ENCODE measurements at regions not wholly inside any gene's neighbourhood (a gene's known extent, or its start where the extent isn't known, plus 50 kb on each side); places are given as distances from the start of the nearest gene placed in this dataset.

DNA sequence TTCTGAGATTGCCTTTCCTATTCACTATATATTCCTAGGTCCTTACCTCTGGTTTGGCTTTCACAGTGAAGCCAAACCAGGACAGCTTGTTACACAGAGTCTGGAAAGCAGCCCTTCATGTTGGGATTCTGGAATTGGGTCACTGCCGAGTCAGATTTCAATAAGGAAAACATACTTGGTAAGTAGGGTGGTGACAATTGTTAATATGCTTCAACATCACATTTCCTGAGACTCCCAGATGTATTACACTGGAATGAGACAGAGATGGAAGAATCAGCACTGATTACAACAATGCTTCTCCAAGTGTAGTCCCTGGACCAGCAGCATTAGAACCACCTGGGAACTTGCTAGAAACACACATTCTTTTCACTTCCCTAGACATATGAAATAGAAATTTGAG is 268.9 kb upstream of the SEMA3C start:
- TF ChIP-seq, protein P1, sequence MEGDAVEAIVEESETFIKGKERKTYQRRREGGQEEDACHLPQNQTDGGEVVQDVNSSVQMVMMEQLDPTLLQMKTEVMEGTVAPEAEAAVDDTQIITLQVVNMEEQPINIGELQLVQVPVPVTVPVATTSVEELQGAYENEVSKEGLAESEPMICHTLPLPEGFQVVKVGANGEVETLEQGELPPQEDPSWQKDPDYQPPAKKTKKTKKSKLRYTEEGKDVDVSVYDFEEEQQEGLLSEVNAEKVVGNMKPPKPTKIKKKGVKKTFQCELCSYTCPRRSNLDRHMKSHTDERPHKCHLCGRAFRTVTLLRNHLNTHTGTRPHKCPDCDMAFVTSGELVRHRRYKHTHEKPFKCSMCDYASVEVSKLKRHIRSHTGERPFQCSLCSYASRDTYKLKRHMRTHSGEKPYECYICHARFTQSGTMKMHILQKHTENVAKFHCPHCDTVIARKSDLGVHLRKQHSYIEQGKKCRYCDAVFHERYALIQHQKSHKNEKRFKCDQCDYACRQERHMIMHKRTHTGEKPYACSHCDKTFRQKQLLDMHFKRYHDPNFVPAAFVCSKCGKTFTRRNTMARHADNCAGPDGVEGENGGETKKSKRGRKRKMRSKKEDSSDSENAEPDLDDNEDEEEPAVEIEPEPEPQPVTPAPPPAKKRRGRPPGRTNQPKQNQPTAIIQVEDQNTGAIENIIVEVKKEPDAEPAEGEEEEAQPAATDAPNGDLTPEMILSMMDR (IDR thresholded peaks at IDR 0.05): no peak
- TF ChIP-seq POLR2AphosphoS5 (IDR thresholded peaks at IDR 0.05): no peak

Data from esophagus muscularis mucosa (tissue), 3 donors.